Activated CD8-positive, alpha-beta memory T cell treated with anti-CD3 and anti-CD28 coated beads, Interleukin-2, amount 50 U/mL, for 48 hours (primary cell): ENCODE measurements at regions not wholly inside any gene's neighbourhood (a gene's known extent, or its start where the extent isn't known, plus 50 kb on each side); places are given as distances from the start of the nearest gene placed in this dataset.
"Not testable (repeated sequence)": the region's sequence is repeated elsewhere in the genome, so short reads cannot be mapped to it uniquely, and the experiment has no call there.

Experiments used
- DNase-seq: peaks from one replicate; pipeline ENCODE4 v3.0.0-alpha.2; 2020

DNA sequence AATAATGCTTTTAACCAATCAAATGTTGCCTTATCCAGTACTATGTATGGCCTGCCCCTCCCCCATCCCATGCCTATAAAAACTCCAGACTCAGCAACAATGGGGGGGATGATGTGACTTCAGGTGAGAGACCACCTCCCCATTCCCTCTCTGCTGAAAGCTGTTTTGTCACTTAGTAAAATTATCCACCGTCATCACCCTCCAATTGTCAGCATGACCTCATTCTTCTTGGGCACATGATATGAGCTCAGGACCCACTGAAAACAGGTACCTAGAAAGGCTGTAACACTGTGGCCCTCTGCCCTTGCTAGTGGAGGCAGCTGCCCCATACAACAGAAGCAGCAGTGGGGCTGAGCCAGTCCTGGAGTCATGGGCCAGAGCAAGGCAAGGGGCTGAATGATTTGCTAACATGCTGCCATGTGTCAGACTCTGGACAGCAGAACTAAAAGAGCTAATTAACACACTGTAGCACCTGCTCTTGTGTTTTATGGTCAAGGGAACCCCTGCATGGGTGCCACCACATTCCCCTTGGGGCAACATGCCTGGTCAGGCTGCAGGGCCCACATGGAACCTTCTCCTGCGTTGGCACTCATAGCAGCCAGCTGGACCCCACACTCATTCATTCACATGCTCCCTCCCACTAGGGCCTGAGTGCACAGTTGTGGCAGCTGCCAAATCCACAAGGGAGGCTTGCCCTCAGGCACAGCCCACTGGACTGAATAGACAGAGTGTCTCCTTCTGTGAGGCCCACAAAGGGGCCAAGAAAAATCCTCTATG lies 722.2 kb upstream of the PCDH20 start:
- no peak for DNase-seq

DNA sequence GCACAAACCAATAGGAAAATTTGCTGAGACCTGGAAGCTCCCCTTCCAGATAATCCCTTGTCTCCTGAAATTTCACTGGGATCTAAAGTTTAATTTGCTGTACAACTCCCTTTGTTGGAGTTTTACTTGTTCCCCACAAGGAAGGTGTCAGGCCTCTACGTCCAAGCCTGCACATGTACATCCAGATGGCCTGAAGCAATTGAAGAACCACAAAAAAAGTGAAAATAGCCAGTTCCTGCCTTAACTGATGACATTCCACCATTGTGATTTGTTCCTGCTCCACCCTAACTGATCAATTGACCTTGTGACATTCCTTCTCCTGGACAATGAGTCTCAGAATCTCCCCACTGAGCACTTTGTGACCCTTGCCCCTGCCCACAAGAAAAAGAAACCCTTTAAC lies 716.0 kb upstream of the PCDH20 start:
- DNase-seq, result no peak

GRCh38 chr13:62130062-62130970 lies 714.7 kb upstream of the PCDH20 start:
- DNase-seq, result no peak

GRCh38 chr13:62129000-62129551 lies 713.4 kb upstream of the PCDH20 start:
- no peak for DNase-seq

DNA sequence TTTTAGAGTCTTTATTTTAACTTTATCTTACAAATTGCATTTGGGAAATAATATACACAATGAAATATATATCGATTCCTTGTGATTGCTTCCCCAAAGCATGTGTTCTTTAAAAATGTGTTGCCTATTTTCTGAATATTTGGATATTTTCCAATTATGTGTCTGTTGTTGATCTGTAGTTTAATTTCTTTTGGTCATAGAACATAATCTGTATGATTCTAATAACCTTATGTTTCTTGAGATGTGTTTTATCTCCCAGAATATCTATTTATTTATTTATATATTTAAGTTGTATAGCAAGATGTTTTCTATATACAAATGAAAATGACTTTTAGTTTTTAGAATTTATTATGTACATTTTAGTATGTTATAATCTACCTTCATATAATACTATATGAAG lies 710.8 kb upstream of the PCDH20 start:
- no peak for DNase-seq

DNA sequence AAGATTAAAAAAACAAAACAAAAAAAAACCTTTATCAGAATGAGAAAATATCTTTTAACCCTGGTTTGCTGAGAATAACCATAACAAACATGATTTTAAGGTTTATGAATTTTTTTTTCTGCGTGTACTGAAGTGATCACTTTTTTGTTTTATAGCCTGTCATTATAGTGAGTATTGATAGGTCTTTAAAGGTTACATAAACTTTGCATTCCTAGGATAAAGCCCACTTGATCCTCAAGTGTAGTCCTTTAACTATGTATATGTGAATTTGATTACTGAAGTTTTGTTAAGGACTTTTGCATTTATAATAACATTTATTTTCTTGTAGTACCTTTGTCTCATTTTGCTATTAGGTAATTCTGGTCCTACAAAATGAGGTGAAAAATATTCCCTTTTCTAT lies 709.8 kb upstream of the PCDH20 start:
- DNase-seq, result no peak

DNA sequence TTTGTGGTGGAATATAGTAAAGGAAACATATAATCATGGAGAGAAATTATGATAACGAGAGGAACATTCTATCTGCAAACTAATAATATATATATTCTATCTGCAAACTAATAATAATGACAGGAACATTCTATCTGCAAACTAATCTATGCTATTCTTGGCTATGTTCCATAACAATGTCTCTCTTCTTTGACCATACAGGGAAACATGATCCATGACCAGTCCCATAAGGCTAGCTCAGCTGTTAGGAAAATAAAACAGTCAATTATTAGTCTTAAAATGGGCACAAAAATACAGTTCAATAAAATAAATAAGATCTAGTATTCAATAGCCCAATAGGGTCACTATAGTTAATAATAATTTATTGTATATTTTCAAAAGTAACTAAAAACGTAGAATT lies 707.8 kb upstream of the PCDH20 start:
- DNase-seq, result no peak

DNA sequence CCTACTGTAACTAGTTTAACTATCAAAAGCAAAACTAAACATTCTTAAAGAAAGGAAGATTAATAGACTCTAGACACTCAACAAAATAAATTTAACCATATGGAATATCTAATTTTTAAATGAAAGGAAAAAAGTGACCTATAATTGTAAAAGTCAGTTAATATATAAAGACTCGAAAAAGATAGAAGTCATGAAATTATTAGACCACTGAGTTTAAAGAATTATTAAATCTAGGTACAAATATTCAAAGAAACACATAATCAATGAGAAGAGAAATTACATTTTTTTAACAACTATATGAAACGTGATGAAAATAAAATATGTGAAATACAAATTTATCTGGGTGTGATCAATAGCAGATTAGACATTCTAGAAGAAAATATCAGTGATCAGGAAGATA lies 706.8 kb upstream of the PCDH20 start:
- DNase-seq, result no peak

GRCh38 chr13:62119739-62120700 lies 704.4 kb upstream of the PCDH20 start:
- no peak for DNase-seq

- no peak for DNase-seq
Measured at GRCh38 chr13:62115831-62116230, 700.2 kb upstream of the PCDH20 start.

- DNase-seq, result no peak
Measured at GRCh38 chr13:62113179-62113578, 697.5 kb upstream of the PCDH20 start.

GRCh38 chr13:62110079-62110478 lies 694.4 kb upstream of the PCDH20 start:
- DNase-seq, result no peak

DNA sequence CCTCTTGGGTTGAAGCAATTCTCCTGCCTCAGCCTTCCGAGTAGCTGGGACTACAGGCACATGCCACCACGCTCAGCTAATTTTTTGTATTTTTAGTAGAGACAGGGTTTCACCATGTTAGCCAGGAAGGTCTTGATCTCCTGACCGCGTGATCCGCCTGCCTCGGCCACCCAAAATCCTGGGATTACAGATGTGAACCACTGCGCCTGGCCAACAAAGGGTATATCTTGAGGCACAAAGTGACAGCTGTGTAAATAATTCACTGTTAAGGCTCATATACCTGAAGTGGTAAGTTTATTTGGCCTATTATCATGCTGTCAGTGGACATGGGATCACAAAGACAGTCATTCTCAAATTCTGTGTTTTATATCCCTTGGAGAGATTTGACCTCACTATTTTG lies 688.5 kb upstream of the PCDH20 start:
- not testable (repeated sequence) for DNase-seq

GRCh38 chr13:62096652-62097051 lies 681.0 kb upstream of the PCDH20 start:
- DNase-seq, result no peak

GRCh38 chr13:62094932-62095331 lies 679.3 kb upstream of the PCDH20 start:
- no peak for DNase-seq

GRCh38 chr13:62093984-62094780 lies 678.5 kb upstream of the PCDH20 start:
- no peak for DNase-seq

DNA sequence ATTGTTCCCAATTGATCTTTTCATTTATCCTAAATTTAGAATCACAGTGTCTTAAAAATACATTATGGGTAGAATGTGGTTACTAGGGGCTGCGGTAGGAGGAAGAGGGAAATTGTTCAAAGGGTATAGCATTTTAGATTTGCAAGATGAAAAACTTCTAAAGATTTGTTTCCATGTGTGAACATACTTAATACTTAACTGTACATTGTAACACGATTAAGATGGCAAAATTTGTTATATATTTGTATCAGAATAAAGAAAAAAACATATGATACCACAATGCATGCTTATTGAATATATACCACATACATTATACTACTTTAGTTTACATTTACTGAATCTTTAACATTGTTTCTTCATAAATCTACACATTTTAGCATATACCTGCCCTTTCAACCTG lies 677.3 kb upstream of the PCDH20 start:
- no peak for DNase-seq

- no peak for DNase-seq
Measured at GRCh38 chr13:62092536-62092935, 676.9 kb upstream of the PCDH20 start.

GRCh38 chr13:62088165-62088564 lies 672.5 kb upstream of the PCDH20 start:
- DNase-seq, result no peak

- no peak for DNase-seq
Measured at GRCh38 chr13:62087124-62087523, 671.5 kb upstream of the PCDH20 start.

DNA sequence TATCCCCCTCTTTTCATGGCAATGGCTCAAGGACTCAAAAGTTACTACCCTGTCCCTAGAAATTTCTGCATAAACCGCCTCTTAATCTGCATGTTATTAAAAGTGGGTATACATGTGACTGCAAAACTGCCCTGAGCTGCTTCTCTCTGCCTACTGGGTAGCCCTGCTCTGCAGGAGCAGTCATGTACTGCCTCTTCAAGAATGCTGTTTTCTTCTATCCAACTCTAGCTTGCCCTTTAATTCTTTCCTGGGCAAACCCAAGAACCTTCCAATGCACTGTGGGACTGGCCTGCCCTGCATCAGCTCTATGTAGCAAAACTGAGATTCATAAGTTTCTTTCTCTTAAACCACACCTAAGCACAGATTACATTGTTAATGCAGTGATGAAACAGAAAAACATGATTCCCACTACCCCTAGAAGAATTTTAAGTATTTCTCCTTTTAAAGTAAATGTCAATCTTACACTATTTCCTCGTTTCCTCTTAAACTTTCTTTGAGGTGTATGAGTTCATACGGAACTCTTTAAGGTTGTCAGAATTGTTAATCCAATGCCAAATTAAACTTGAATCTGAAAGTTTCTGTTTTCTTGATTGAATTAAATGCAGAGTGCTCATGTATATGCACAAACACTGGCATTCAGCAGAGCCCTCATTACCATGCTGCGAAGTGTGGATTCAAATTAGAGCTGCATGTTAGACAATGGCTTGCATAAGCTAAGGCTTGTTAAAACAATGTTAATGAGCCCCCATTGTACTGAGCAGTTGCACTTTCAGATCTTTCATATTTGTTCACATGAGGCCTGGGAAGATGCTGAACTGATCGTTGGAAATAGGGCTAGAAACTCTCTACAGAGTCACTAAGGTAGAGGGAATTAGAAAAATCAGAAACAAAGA lies 669.9 kb upstream of the PCDH20 start:
- no peak for DNase-seq
